H9 (cell line): ENCODE measurements at regions not wholly inside any gene's neighbourhood (a gene's known extent, or its start where the extent isn't known, plus 50 kb on each side); places are given as distances from the start of the nearest gene placed in this dataset.

Experiments used
- DNase-seq: peaks from one replicate; pipeline ENCODE4 v3.0.0-alpha.2; 2017
- H2AFZ ChIP-seq: one replicate; pipeline ENCODE4 v1.6.1; 2013; ENCODE audit warnings: mild to moderate bottlenecking, low read length, control low read depth, moderate library complexity
- H2AK5ac ChIP-seq: 2 replicates; pipeline ENCODE4 v1.6.1; 2013; ENCODE audit warnings: low read length, control low read depth, mixed read lengths; ENCODE audit not compliant: insufficient read length
- H2BK120ac ChIP-seq: one replicate; pipeline ENCODE4 v1.6.1; 2013; ENCODE audit warnings: low read depth, mild to moderate bottlenecking, low read length, control low read depth, inconsistent platforms; ENCODE audit not compliant: poor library complexity, severe bottlenecking
- H2BK12ac ChIP-seq: 2 replicates; pipeline ENCODE4 v1.6.1; 2013; ENCODE audit warnings: low read length, control low read depth, mixed read lengths, low read depth; ENCODE audit not compliant: insufficient read length
- H2BK15ac ChIP-seq: 2 replicates; pipeline ENCODE4 v1.6.1; 2013; ENCODE audit warnings: low read depth, low read length, control low read depth
- H2BK20ac ChIP-seq: one replicate; pipeline ENCODE4 v1.6.1; 2013; ENCODE audit warnings: low read depth, mild to moderate bottlenecking, low read length, control low read depth, inconsistent platforms; ENCODE audit not compliant: poor library complexity, severe bottlenecking
- H2BK5ac ChIP-seq: 2 replicates; pipeline ENCODE4 v1.6.1; 2013; ENCODE audit warnings: low read length, control low read depth, mixed read lengths; ENCODE audit not compliant: insufficient read length
- H3K14ac ChIP-seq: 2 replicates; pipeline ENCODE4 v1.6.1; 2013; ENCODE audit warnings: low read length, control low read depth; ENCODE audit not compliant: insufficient read depth
- H3K18ac ChIP-seq: 2 replicates; pipeline ENCODE4 v1.6.1; 2013; ENCODE audit warnings: low read depth, mild to moderate bottlenecking, mixed read lengths, low read length, control low read depth; ENCODE audit not compliant: insufficient read length
- H3K23ac ChIP-seq: 2 replicates; pipeline ENCODE4 v1.6.1; 2013; ENCODE audit warnings: low read length, control low read depth, mixed read lengths, low read depth; ENCODE audit not compliant: insufficient read length
- H3K23me2 ChIP-seq: 2 replicates; pipeline ENCODE4 v1.6.1; 2013; ENCODE audit warnings: low read depth, mild to moderate bottlenecking, mixed read lengths, low read length, control low read depth; ENCODE audit not compliant: insufficient read length, poor library complexity, severe bottlenecking
- H3K27ac ChIP-seq: 2 replicates; pipeline ENCODE4 v1.5.1; 2013; ENCODE audit warnings: low read length, control low read depth, mixed read lengths, low read depth; ENCODE audit not compliant: insufficient read length
- H3K27me3 ChIP-seq: 2 replicates; pipeline ENCODE4 v1.6.1; 2013; ENCODE audit warnings: low read length, control low read depth, inconsistent platforms; ENCODE audit not compliant: insufficient read depth
- H3K4ac ChIP-seq: 2 replicates; pipeline ENCODE4 v1.6.1; 2013; ENCODE audit warnings: low read depth, mild to moderate bottlenecking, control low read depth, inconsistent platforms, low read length, moderate library complexity
- H3K4me1 ChIP-seq: 2 replicates; pipeline ENCODE4 v1.6.1; 2013; ENCODE audit warnings: low read length, control low read depth, inconsistent platforms; ENCODE audit not compliant: insufficient read depth
- H3K4me2 ChIP-seq: 2 replicates; pipeline ENCODE4 v1.6.1; 2013; ENCODE audit warnings: low read length, control low read depth, mixed read lengths; ENCODE audit not compliant: insufficient read length, insufficient read depth
- H3K56ac ChIP-seq: 2 replicates; pipeline ENCODE4 v1.6.1; 2013; ENCODE audit warnings: low read depth, mild to moderate bottlenecking, mixed read lengths, low read length, control low read depth; ENCODE audit not compliant: insufficient read length
- H3K79me1 ChIP-seq: 2 replicates; pipeline ENCODE4 v1.6.1; 2013; ENCODE audit warnings: low read depth, mild to moderate bottlenecking, moderate library complexity, low read length, control low read depth, inconsistent platforms; ENCODE audit not compliant: insufficient read depth, poor library complexity, severe bottlenecking
- H3K79me2 ChIP-seq: 2 replicates; pipeline ENCODE4 v1.6.1; 2013; ENCODE audit warnings: low read length, control low read depth, inconsistent platforms; ENCODE audit not compliant: insufficient read depth
- H3K9ac ChIP-seq: 2 replicates; pipeline ENCODE4 v1.6.1; 2013; ENCODE audit warnings: low read length, control low read depth, mixed read lengths; ENCODE audit not compliant: insufficient read length; ENCODE audit errors: extremely low read depth
- H3K9me3 ChIP-seq: one replicate; pipeline ENCODE4 v1.6.1; 2013; ENCODE audit warnings: low read depth, low read length, inconsistent platforms; ENCODE audit not compliant: control insufficient read depth
- H3T11ph ChIP-seq: one replicate; pipeline ENCODE4 v1.6.1; 2013; ENCODE audit warnings: mild to moderate bottlenecking, low read length, control low read depth, inconsistent platforms
- H4K20me1 ChIP-seq: one replicate; pipeline ENCODE4 v1.6.1; 2013; ENCODE audit not compliant: control insufficient read depth, insufficient read length, insufficient read depth
- H4K5ac ChIP-seq: 2 replicates; pipeline ENCODE4 v1.6.1; 2013; ENCODE audit warnings: low read depth, mild to moderate bottlenecking, mixed read lengths, low read length, control low read depth; ENCODE audit not compliant: insufficient read length
- H4K8ac ChIP-seq: replicated peaks from 2 replicates; pipeline ENCODE4 v1.6.1; 2013; ENCODE audit warnings: low read length, control low read depth, mixed read lengths, low read depth; ENCODE audit not compliant: insufficient read length
- H4K91ac ChIP-seq: 2 replicates; pipeline ENCODE4 v1.6.1; 2013; ENCODE audit warnings: low read depth, mild to moderate bottlenecking, moderate library complexity, mixed read lengths, low read length, control low read depth; ENCODE audit not compliant: insufficient read length
- H3K27ac Mint-ChIP-seq, 3 experiments: 2 replicates in 2 of 3; 3 replicates in 1 of 3; pipeline ENCODE4 v1.8.0; 2020 to 2021; ENCODE audit warnings: mixed read lengths in 3 of 3, mild to moderate bottlenecking in 1 of 3, moderate library complexity in 1 of 3
- H3K27me3 Mint-ChIP-seq: 2 replicates; pipeline ENCODE4 v1.8.0; 2021; ENCODE audit warnings: low read depth, mild to moderate bottlenecking, moderate library complexity, mixed read lengths
- H3K36me3 Mint-ChIP-seq, 3 experiments: 2 replicates in 2 of 3; 3 replicates in 1 of 3; pipeline ENCODE4 v1.8.0; 2020 to 2021; ENCODE audit warnings: low read depth in 3 of 3, mixed read lengths in 3 of 3; ENCODE audit not compliant: insufficient read depth in 1 of 3
- H3K4me1 Mint-ChIP-seq, 2 experiments: 2 replicates each; pipeline ENCODE4 v1.8.0; 2020; ENCODE audit warnings: mixed read lengths in 2 of 2
- H3K4me3 Mint-ChIP-seq, 2 experiments: 2 replicates in 1 of 2; 3 replicates in 1 of 2; pipeline ENCODE4 v1.8.0; 2020 to 2021; ENCODE audit warnings: mild to moderate bottlenecking in 2 of 2, mixed read lengths in 2 of 2, moderate library complexity in 1 of 2
- H3K9me3 Mint-ChIP-seq, 2 experiments: 2 replicates in 1 of 2; 3 replicates in 1 of 2; pipeline ENCODE4 v1.8.0; 2020; ENCODE audit warnings: mild to moderate bottlenecking in 2 of 2, mixed read lengths in 2 of 2, moderate library complexity in 1 of 2
- CTCF ChIP-seq: fragments of 200-600 bp; sonication (generic); conservative IDR thresholded peaks from 3 replicates; pipeline ENCODE4 v1.8.0; 2021; ENCODE audit warnings: antibody characterized with exemption, mild to moderate bottlenecking
- WGBS: extraction: QIAGEN DNeasy Blood & Tissue Kit; methylation state at CpG from one replicate; pipeline ENCODE4 v1.1.7; 2013; ENCODE audit warnings: missing lambda C conversion rate, low lambda C conversion rate, mixed read lengths; ENCODE audit not compliant: insufficient read length; ENCODE audit errors: extremely low coverage; 5-methylcytosine and 5-hydroxymethylcytosine counted together

GRCh38 chr5:68456756-68457217 lies 241.2 kb downstream of the PIK3R1 start:
- Histone ChIP-seq H2BK20ac (no peak overlapping the region), H4K8ac (no peak overlapping the region), H2AFZ (no peak overlapping the region), H3K23ac (no peak overlapping the region), H4K91ac (no peak overlapping the region), H3K4ac (no peak overlapping the region), H2BK5ac (no peak overlapping the region), H3K14ac (no peak overlapping the region), H3K27me3 (no peaks in the 10 kb centered on the region), H2AK5ac (no peak overlapping the region), H4K5ac (no peak overlapping the region), H2BK15ac (no peak overlapping the region), H3K9ac (no peak overlapping the region), H3K79me1 (no peaks in the 10 kb centered on the region), H3K4me2 (no peak overlapping the region), H3K79me2 (no peaks in the 10 kb centered on the region), H3K23me2 (no peaks in the 10 kb centered on the region), H4K20me1 (no peaks in the 10 kb centered on the region), H2BK12ac (no peak overlapping the region), H3K9me3 (no peaks in the 10 kb centered on the region), H3K56ac (no peak overlapping the region), H3K4me1 (no peaks in the 10 kb centered on the region), H3T11ph (no peak overlapping the region), H2BK120ac (no peak overlapping the region), H3K18ac (no peak overlapping the region), H3K27ac (no peak overlapping the region)
- DNase-seq, result no peak
- Mint-ChIP-seq H3K36me3 (peaks cover 0 to 15% (median 8%) of the 10 kb centered on the region in 3 experiments; a peak in 5 of 7 replicates), H3K27ac (no peak overlapping the region), H3K9me3 (peaks cover 10 to 15% of the 10 kb centered on the region in 2 experiments), H3K27me3 (no peaks in the 10 kb centered on the region), H3K4me3 (no peak overlapping the region), H3K4me1 (peaks cover 23 to 27% of the 10 kb centered on the region in 2 experiments)
- no CpG with 5 or more reads among the region's 4 CpGs for WGBS
- no peak for TF ChIP-seq CTCF
